Glomerular endothelial cell (primary cell): ENCODE measurements at regions not wholly inside any gene's neighbourhood (a gene's known extent, or its start where the extent isn't known, plus 50 kb on each side); places are given as distances from the start of the nearest gene placed in this dataset.

Experiments
- DNase-seq: peaks from one replicate; pipeline ENCODE4 v3.0.0-alpha.2; 2011; ENCODE audit warnings: low read depth, low spot score; ENCODE audit errors: extremely low read depth

GRCh38 chr2:160868891-160869290, 291.3 kb upstream of the TANK start:
- DNase-seq: no peak

- no peak for DNase-seq
Observed at GRCh38 chr2:160869411-160869810, 290.8 kb upstream of the TANK start.

- no peak for DNase-seq
Observed at GRCh38 chr2:160870729-160871465, 289.3 kb upstream of the TANK start.

GRCh38 chr2:160871953-160872352, 288.3 kb upstream of the TANK start:
- no peak for DNase-seq

DNA sequence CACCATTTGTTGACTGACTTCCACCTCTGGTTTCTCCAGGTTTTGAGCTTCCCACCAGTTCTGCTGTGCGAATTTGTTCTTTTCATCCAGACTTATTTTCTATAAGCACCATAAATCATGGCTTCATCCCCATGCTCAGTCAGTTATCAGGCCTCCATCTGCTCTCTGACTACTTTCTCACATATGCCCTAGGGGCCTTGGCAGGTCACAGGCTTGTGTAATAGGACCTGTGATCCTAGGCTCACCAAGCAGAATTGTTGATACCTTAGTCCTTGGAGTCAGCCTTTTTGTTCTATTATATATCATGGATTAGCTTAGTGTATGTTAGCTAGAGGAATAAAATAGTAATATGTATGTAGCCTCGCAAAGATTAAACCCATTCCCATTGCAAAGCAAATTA, 284.2 kb upstream of the TANK start:
- no peak for DNase-seq

GRCh38 chr2:160876765-160877164, 283.5 kb upstream of the TANK start:
- DNase-seq: no peak

DNA sequence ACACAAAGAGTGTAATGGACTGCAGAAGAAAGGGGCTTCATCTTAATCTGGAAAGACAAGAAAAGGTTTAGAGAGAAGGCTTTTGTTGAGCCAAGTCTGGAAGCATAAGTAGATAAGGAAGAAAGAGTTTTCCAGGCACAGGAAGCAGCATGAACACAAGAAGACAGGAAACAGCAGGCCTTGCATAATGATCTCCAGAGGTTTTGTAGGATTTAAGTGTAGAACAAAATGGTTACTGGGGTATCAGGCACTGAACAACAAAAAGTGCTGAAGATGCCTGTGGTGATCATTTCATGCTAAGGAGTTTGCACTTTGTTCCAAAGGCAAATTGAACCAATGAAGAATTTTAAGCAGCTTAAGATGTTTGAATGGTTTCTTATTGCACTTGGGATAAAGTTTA, 281.6 kb upstream of the TANK start:
- DNase-seq: no peak

DNA sequence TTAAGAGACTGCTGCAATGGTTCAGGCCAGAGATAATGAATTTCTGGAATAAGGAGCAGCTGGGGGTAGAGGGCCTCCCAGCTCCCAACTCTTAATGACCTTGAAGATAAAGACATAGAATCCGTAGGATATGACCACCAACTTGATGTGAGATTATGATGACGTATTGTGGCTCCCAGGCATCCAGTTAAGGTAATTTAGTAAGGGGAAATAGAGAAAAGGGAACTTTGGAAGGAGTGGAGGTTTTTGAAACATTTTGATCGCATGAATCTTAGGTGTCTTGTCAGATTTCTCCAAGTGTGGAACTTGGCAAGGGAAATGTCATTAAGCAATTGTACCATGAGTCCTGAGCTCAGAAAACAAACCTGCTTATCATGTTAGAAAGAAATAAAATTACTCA, 277.3 kb upstream of the TANK start:
- DNase-seq: no peak

DNA sequence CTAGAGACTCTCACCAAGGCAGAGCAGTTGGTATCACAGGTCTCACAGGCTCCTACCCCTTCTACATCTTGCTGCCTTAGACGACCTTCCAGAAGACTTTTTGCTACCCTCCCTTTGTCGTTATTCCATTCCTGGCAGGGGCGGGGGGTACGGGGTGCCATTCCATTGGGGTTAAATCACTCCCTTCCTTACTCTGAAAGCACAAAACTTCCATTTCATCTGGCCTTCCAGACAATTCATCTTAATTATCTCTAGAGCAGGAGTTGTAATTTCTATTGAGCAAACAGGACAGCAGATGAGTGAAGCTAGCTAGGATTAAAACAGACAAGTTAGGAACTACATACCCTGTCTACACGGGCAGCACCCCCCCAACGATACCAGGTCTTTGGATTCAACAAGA, 276.2 kb upstream of the TANK start:
- DNase-seq: no peak

- DNase-seq: no peak
Observed at GRCh38 chr2:160889439-160890170, 270.6 kb upstream of the TANK start.

- DNase-seq: no peak
Observed at GRCh38 chr2:160890667-160891352, 269.4 kb upstream of the TANK start.

GRCh38 chr2:160891353-160891740, 268.9 kb upstream of the TANK start:
- DNase-seq: no peak

DNA sequence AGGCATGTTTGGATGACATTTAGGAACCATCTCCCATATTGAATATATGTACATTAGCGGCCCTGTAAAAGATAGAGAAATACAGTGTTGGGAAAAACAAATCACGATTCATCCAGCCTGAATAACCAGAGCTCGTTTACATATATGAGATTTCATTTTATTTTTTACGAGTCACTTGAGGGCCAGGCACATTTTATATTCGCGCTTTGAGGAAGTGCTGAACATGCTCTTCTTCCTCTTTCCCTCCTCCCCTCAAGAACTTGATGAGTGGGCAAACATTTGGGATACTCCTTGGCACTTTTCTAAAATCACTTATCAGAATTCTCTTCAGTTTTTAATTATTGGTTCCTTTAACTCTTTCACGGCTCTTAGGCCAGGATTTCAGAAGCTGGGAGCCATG, 268.0 kb upstream of the TANK start:
- no peak for DNase-seq

- DNase-seq: no peak
Observed at GRCh38 chr2:160893581-160893980, 266.6 kb upstream of the TANK start.

DNA sequence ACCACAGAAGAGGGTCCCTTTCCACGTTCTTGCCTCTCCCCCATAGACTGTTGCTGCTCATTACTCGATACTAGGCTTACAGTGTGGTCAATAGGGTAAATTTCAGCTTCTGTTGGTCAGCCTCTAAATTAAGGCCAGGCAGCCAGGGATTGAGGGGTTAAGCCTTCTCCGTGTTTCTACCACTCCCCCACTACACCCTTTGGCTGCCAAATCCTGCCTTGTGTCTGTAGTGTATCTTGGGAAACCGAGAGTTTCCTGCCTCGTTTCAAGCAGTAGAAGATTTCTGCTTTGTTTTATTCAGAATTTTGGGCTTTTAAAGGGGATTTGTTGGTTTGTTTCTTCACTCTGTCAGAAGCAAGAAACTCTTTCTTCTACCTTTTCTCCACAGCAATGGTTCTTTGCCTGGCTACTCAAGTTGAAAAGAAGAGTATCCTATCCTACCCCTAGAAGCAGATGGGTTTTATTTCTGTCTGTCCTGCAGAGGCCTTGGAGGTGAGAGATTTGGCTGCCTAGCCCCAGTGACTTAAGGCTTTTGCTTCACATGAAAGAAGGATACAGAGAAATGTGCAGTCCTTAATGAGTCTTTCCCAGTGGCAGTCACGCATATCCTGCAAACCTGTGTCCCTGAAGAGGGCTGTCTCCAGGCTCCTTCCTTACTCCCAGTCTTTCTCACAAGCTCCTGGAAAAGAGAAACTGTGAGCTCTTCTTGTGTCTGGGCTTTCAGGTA, 261.5 kb upstream of the TANK start:
- no peak for DNase-seq

GRCh38 chr2:160901613-160902012, 258.6 kb upstream of the TANK start:
- no peak for DNase-seq

GRCh38 chr2:160905862-160906261, 254.4 kb upstream of the TANK start:
- DNase-seq: no peak

- no peak for DNase-seq
Observed at GRCh38 chr2:160906878-160907277, 253.3 kb upstream of the TANK start.

DNA sequence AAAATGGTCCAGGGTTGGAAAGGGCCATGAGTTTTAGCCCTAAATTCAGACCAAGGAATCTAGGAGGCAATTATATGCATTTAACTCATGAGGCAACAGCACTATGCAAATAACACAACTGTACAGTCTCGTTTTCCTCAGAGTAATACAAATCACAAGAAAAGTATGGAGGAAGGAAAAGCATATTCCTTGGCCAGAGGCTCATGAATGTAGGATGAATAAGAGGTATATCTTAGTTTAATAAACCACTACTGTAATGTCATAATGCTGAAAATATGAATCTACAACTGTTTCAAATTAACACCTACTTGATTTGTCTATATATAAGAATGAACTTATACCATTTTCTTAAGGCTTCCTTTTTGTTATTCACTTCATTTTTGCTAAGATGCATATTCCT, 252.5 kb upstream of the TANK start:
- no peak for DNase-seq

GRCh38 chr2:160908157-160908556, 252.1 kb upstream of the TANK start:
- DNase-seq: no peak

GRCh38 chr2:160909781-160910242, 250.4 kb upstream of the TANK start:
- DNase-seq: no peak
